Dedifferentiated amniotic fluid mesenchymal stem cell (primary cell): ENCODE measurements at regions not wholly inside any gene's neighbourhood (a gene's known extent, or its start where the extent isn't known, plus 50 kb on each side); places are given as distances from the start of the nearest gene placed in this dataset.

Experiments used
- DNase-seq: peaks from one replicate; pipeline ENCODE4 v3.0.0-alpha.2; 2016; ENCODE audit errors: extremely low spot score

DNA sequence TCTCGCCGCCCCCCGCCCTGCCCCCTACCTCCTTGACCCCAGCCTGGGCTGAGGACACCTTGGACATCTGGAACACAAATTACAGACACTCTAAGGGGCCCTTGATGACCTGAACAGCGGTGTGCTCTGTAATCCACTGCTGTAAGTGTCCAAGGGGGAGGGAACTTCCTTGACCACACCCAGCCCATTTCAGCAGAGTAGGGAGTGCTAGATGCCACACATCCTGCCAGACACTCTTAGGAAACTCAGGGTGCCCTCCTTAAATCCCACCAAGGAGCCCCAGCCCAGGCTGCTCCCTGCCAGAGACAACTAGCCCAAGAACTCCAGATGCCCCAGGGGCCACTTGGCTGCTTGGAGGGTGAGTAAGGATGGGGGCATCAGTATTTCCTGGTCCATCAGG lies 282.2 kb downstream of the RRAGC start:
- DNase-seq, result no peak

- no peak for DNase-seq
These were observed 283.3 kb downstream of the RRAGC start for GRCh38 chr1:38576241-38576640.

DNA sequence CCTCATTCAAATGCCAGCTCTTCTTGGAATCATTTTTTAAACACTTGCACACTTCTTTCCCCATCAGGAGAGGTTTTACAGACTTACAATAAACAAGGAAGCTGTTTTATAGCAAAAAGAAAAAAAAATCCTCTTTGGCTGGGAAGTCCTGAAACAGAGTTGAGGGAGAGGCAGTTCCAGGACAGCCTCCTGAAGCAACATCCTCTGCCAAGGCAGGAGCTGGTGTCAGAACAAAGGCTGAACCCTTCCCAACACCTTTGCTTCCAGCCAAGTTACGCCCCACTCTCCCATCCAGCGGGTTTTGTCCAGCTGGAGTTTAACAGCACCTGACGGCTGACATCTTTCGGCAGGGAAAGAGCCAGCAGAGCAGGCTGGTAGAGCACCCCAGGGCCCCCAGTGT lies 287.8 kb downstream of the RRAGC start:
- DNase-seq, result no peak

DNA sequence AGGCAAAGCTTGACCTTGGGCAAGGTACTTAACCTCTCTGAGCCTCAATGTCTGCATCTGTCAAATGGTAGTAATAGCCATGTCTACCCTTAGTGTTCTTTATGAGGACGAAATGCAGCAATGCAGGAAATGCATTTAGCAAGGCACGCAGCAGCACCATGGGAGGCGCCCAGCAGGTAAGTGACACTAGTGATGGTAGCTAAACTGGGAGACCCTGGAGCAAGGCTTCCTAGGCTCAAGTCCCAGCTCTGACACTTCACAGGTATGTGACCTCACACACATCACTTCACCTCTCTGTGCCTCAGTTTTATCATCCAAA lies 289.0 kb downstream of the RRAGC start:
- no peak for DNase-seq

- DNase-seq, result no peak
These were observed 289.5 kb downstream of the RRAGC start for GRCh38 chr1:38569932-38570656.

DNA sequence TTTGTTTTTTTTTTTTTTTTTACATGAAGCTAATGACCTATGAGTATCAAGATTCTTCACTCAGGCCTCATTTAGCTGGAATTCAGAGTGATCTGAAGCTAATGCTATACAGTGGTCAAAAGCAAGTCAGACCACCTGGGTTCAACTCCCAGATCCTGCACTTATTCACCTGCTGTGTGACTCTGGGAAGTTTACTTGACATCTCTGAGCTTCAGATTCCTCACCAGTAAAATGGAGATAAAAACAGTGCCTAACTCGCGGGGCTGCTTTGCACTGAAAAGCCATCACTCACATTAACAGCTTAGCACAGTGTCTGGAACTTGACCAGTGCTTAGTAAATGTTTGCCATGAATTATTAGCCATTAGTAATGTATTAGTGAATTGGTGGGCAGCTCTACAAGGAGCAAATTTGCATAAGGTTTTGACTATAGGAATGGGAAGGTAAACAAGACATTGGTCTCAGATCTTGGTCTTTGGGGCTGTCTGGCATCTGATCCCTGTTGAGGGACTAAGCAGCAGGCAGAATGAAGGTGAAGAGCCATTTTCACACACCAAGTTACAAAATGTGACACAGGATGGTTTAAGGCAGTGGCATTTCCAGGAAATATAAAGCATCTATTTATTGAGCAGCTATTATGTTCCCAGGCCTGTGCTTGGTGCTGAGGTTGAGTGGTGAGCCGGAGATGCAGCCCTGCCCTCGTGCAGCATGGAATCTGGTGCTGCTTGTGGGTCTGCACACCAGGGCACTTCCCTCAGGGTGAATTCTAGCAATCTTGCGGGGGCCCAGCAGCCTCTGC lies 291.3 kb downstream of the RRAGC start:
- no peak for DNase-seq

DNA sequence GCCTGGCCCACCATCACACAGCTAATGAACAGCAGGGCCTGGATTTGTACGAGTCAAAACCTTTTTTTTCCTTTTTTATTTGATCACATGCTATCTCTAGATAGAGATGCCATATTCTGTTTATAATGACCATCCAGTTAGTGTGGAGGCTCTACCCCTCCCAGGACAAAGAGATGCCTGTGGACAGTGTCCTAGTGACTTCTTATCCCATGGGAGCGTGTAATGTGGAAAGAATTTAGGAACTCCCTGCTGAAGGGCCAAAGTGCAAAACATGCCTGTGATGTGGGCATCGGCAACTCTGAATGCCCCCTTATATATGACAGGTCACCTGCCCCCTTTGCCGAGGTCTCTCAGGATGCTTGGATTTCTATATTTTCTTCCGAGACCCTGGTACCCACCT lies 292.2 kb downstream of the RRAGC start:
- DNase-seq, result no peak

DNA sequence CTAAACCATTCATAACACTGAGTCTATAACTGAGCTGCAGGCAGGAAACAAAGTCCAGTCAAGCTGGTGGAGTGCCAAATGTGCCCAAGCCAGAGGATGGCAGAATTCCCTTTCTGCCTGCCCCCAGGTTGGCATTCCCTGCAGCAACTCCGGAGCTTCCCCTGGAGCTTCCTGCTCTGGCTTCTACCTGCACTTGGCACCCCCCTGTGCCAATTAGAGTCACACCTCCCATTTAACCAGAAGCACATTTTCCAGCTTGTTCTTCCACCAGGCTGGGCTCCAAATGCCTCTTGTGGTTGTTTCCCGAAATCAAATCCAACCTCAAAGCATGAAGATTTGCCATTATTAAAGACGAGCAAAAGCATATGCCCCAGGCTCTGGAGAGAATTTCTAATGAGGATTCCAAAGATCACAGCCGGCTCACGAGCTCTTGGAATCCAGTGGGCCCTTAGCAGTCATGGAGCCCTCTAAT lies 294.5 kb downstream of the RRAGC start:
- no peak for DNase-seq

DNA sequence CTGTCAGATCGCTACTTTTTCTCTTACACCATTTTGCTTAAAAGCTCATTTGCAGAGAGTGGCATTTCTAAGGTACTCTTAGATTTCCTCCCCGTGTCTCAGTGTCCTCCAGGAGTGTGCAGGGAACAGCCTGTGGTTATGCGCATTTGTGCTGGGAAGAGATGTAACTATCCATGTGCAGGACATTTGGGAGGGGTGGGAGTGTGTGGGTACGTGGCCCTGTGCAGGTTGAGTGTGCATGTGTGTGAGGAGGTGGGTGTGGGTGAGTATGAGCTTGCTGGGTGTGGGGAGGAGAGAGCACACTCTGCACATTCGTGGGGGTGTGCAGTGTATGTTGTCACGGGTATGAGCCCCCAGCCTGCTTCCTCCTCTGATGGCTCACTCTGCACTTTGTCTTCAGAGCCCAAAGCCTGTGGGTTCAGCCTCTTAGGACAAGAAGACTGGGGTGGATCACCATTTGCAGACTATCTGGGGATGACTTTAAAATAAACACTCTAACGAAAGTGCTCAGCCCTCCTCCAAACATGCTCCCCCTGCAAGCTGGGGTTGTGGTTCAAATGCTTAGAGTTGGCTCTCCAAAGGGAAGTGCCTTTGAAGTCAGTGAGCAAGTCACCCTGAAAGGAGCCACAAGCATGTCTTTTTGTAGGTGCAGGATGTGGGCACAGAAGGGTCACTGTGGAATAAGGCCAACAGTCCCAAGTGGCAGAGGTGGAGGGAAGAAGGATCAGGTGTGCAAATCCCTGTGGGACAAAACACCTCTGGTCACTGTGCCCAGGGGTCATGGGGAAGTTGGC lies 295.4 kb downstream of the RRAGC start:
- no peak for DNase-seq

DNA sequence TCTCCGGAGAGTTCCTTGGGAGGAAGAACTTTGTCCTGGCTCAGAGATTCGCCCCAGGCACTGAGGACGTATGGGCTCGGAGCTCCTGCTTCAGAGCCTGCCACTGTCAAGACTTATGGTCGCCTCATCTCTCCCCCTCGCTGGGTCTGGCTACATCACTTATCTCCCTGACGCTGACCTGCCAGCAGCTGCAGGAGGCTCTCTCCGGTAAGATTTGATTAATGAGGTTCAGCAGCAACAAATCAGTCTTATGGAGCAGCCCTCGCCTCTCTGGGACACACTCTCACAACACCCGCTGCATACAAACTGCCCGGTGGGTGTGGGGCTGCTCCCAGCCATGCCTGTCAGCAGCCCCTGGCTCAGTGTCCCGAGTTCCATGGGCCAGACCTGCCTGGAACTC lies 297.8 kb downstream of the RRAGC start:
- DNase-seq, result no peak

DNA sequence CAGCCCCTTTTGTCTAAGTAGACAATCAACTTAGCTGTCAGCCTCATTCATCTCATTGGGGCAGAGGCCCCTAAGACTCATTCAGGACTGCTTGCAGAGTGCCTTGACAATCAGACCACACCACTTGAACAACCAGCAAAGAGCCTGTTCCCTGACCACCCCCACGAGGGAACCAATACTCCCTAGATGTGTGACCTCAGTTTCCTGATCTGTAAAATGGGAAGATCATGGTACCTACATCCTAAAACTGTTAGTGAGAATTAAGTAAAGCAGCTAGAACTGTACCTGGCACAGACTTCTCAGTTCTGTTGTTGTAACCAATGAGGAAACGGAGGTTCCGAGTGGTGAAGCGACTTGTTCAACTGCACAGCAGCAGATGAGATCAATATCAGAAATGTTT lies 298.5 kb downstream of the RRAGC start:
- DNase-seq, result no peak

DNA sequence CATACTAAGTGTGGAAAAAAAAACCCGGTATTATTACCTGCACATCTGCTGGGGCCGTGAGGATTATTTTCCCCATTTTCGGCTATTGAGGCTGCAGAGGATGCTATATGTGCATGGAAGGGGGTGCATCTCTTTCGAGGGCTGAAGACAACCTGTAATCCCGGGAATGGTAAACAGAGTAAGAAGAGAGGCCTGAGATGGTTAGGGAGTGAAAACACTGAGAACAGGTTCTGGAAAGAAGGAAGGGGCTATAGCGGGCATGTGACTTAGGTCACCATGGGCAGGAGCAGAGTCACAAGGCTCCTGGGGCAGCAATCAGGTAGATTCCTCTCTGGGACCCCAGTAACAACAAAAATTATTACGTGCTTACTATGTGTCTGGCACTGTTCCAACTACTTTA lies 299.1 kb downstream of the RRAGC start:
- DNase-seq, result no peak

- DNase-seq, result no peak
These were observed 300.0 kb downstream of the RRAGC start for GRCh38 chr1:38559446-38560165.

GRCh38 chr1:38558500-38559445 lies 300.8 kb downstream of the RRAGC start:
- DNase-seq, result no peak

DNA sequence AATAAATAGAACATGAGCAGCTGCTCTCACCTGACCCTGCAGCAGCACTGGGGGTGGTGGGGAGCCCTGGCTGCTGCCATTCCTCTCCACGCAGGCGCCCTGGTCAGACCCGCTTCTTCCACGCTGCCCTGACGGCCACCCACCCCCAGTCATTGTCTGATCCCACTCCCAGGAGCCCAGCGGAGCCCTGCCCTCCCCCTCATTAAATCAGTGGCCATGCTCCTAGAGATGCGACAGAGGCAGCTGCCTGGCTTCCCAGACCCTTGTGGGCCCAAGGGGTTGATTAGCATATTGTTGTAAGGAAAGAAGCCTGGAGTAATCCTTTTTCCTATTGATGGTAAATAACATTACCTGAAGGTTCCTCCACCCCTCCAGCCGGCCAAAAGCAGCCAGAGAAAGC lies 301.5 kb downstream of the RRAGC start:
- no peak for DNase-seq

- no peak for DNase-seq
These were observed 304.0 kb downstream of the RRAGC start for GRCh38 chr1:38555594-38555993.

DNA sequence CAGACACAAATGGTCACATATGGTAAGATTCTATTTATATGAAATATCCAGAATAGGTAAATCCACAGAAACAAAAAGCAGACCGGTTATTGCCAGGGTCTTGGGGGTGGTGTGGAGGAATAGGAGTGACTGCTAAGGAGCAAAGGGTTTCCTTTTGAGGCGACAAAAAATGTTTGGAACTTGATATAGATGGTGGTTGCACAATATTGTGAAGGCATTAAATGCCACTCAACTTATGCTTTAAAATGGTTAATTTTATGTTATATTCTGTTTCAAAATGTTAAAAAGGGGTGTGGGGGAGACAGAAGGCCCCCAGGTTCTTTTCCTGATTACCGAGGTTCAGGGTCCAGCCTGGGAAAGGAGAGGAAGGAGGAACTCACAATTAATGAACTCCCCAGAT lies 304.4 kb downstream of the RRAGC start:
- DNase-seq, result no peak

- no peak for DNase-seq
These were observed 308.0 kb downstream of the RRAGC start for GRCh38 chr1:38551318-38552307.

DNA sequence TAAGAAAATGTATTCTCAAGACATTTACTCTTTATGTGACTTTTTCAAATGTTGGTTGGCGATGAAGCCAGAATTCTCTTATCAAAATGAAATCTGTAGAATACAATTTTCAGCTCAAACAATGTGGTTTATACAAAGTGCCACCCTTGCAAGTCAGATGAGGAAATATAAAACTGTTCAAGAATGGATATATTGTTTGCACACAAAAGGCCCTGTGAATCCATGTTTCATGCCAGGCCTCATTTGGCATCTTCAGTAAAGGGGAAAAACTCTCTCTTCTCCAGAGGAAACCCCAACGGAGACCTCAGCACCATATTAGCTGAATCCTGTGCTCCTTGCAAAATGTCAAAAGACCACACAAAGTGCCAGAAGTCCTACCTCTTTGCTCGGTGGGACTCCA lies 310.4 kb downstream of the RRAGC start:
- DNase-seq, result no peak

GRCh38 chr1:38547321-38547720 lies 312.3 kb downstream of the RRAGC start:
- no peak for DNase-seq
